ENCODE measurements at regions not wholly inside any gene's neighbourhood (a gene's known extent, or its start where the extent isn't known, plus 50 kb on each side); places are given as distances from the start of the nearest gene placed in this dataset.
"Not testable (repeated sequence)": the region's sequence is repeated elsewhere in the genome, so short reads cannot be mapped to it uniquely, and the experiment has no call there.

GRCh38 chr1:233477359-233477758 lies 136.5 kb upstream of the KCNK1 start:
- no peak for DNase-seq

DNA sequence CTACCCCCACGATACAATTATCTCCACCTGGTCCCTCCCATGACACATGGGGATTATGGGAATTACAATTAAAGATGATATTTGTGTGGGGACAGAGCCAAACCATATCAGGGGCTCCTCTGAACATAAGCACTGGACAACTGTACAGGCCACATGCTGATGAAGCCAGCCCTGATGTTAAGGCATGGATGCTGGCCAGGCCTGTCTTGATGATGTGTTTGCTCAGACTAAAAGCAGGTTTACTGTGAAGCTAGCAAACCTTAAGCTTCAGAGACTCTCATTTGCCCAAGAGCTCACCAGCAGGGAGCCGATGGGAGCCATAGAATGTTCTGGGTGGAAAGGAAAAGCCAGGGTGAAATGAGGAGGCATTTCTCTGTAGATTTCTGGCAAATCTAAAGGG lies 135.3 kb upstream of the KCNK1 start:
- DNase-seq, result no peak

- no peak for DNase-seq
Observed at GRCh38 chr1:233479110-233479890, 134.6 kb upstream of the KCNK1 start.

- DNase-seq, result no peak
Observed at GRCh38 chr1:233480198-233480597, 133.7 kb upstream of the KCNK1 start.

GRCh38 chr1:233482388-233482787 lies 131.5 kb upstream of the KCNK1 start:
- no peak for DNase-seq

- DNase-seq, result no peak
Observed at GRCh38 chr1:233485385-233485784, 128.5 kb upstream of the KCNK1 start.

GRCh38 chr1:233485809-233486398 lies 128.0 kb upstream of the KCNK1 start:
- DNase-seq, result no peak

DNA sequence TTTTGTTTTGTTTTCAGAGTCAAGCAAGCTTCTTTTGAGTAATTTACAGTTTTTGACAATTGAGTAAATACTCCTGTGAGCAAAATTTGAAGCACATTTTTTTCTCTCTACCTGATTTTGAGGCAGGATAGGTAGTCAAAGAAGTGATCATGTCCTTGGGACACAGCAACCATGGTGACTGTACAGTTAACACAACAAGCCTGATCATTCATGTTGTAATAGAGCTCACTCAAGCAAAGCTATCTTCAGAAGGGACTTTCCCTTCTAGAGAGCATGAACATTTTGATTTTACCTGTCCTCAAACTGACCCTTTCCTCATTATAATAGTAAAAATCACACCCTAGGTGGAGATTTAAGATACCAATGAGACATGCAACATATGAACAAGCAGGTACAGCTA lies 126.5 kb upstream of the KCNK1 start:
- no peak for DNase-seq

GRCh38 chr1:233489411-233489810 lies 124.5 kb upstream of the KCNK1 start:
- no peak for DNase-seq

DNA sequence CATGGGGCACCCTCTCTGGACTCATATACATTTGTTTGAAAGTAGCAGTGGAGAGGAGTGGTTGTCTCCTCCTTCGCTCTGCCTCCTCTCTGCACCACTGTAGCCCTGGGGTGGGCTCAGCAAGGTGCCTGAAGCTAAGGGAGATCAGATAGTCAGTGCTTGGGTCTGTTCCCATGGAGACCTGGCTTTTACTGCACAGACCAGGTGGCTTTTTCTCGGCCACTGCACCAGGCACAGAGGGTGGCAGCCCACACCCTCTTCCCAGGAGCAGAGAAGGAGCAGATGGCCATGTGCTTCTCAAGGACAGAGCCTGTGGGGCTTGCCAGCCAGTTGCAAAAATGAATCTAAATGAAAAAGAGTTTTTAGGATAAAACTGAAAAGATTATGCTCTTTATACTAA lies 123.4 kb upstream of the KCNK1 start:
- no peak for DNase-seq

DNA sequence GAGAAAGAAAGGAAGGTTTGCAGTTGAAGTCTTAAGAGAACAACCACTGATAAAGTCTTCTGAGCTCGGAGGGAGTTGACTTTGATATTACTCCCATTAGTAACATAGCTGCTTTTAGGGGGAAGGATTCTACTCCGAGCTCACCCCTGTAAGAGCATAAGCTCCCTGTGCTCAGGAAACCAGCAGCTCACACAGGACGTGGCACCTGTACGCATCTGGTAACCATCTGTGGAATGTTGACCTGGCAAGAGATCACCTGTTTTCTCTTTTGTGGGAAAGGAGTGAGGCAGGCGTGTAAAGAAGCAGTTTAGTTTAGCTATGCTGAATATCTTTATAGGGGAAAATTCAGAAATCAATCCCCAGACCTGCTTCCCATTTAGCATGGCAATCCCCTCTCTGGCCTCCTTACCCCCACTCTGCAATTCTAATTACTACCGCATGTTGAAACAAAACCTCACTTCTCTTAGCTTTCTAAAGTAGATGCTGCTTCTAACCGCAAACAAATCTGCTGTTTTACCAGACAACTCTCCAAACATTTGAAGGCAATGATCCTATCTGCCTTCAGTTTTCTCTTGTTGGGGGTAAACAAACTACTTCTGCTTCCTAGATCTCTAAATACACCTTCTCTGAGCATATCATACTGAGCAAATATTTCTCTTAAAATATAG lies 121.8 kb upstream of the KCNK1 start:
- DNase-seq, result no peak

DNA sequence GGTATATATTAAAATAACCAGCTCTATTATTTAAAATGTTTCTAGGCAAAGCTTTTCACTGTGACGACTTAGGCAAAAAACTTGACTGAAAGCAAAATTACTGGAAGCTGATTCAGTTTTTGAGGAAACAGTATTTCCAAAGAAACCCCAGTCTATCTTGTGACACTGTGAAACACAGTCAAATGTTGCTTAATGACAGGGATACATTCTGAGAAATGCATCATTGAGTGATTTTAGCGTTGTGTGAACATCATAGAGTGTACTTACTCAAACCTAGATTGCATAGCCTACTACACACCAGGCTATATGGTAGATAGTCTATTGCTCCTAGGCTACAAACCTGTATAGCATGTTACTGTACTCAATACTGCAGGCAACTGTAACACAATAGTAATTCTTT lies 116.9 kb upstream of the KCNK1 start:
- DNase-seq, result no peak

GRCh38 chr1:233497679-233498078 lies 116.2 kb upstream of the KCNK1 start:
- DNase-seq, result no peak

GRCh38 chr1:233500106-233500505 lies 113.8 kb upstream of the KCNK1 start:
- no peak for DNase-seq

GRCh38 chr1:233503366-233503954 lies 110.4 kb upstream of the KCNK1 start:
- DNase-seq, result no peak

DNA sequence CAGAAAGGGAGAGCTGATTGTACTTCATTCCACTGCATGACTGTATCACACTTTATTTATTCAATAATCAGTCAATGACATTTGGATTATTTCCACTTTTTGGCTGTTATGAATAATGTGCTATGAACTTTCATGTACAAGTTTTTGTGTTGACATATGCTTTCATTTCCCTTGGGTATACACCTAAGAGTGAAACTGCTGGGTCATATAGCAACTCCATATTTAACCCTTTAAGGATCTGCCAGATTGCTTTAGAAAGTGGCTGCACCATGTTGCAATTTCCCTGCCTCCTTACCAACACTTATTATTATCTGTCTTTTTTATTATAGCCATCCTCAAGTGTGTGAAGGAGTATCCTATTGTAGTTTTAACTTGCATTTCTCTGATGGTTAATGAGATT lies 108.8 kb upstream of the KCNK1 start:
- no peak for DNase-seq

GRCh38 chr1:233505889-233506288 lies 108.0 kb upstream of the KCNK1 start:
- DNase-seq, result not testable (repeated sequence)

DNA sequence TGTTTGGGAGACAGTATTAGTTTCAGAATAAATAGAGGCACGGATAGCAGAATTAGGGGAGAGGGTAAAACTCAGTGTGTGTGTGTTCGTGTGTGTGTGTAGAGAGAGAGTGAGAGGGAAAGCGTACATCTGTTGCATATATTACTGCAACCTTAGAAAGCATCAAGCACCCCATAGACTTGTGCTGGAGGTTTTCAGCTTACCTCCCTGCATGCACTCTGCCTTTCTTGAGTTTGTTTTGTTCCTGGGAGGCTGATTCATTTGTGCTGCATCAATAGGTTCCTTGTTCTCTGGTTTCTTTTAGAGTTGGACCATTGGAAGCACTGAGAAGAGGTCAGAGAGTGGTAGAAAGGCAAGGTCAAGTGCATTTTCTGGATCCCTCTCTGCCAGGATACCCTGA lies 104.4 kb upstream of the KCNK1 start:
- no peak for DNase-seq

- no peak for DNase-seq
Observed at GRCh38 chr1:233512538-233512937, 101.4 kb upstream of the KCNK1 start.

DNA sequence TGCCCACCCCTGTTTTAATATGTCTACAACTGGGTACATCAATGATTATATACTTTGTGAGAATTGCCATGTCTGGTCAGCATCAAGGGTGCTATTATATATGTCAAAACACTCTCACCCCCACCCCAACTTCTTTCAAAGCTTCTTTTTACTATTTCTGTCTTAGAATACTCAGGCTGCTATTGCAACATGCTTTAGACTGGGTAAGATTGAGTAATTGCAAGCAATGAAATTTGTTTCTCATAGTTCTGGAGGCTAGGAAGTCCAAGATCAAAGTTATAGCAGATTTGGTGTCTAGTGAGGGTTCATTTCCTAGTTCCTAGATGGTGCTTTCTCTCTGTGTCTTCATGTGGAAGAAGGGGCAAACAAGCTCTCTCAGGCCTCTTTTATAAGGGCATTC lies 100.5 kb upstream of the KCNK1 start:
- no peak for DNase-seq

DNA sequence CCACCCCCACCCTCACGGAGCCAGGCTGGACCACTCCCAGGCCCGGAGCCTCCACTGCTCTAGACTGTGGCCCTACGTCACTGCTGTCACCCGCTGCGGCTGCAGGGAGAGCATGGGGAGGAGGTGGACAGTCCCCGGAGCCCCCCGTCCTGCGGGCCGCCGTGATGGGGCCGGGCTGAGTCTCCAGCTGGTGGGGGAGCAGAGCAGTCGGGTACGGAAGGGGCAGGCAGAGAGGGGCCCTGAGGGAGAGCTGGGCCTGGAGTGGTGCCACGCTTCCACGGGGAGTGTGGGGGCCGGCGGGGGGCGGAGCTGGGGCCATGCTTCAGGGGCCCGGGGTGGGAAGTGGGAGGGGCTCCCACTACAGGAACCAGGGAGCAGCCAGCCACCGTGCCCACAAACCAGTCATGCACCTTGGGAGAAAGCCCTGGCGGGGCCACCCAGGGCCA lies 98.9 kb upstream of the KCNK1 start:
- DNase-seq, result no peak

DNA sequence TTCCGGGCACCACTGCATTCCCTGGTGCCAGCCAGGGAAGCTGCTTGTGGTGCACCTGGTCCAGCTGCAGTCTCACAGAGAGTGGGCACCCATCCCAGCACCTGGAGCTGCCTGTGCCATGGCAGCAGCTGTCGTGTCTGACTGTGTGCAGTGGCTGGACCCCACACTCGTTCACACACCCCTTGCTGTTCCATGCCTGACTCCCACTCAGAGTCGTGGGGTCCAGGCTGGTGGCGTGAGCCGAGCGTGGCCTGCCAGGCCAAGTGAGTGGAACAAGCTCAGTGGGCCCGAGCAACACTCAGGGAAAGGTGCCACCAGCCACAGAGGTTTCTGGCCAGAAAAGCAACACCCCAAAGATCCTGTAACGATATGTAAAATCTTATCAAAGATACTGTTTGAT lies 97.2 kb upstream of the KCNK1 start:
- DNase-seq, result no peak

DNA sequence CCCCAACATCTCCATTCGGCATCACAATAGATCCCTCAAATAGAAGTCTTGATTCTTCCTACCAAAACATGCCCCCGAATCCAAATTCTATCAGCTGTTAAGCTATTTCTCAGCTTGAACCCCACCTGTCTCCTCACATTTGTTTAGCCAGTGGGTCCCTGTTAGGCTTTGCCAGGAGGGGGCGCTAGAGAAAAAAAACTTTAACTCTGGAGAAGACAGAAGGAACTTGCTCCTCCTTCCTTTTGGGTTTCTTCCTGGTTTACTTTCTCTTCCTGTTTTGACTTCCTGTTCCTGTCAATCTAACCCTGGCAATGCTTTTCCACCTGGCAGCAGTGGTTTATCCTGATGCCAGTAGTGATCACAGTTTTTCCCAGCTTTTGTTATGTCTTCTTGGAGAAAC lies 95.6 kb upstream of the KCNK1 start:
- no peak for DNase-seq
